HG03066 (cell line): ENCODE measurements at regions not wholly inside any gene's neighbourhood (a gene's known extent, or its start where the extent isn't known, plus 50 kb on each side); places are given as distances from the start of the nearest gene placed in this dataset.

ENCODE experiments used
- ATAC-seq: cut with Tn5 transposase; IDR thresholded peaks from one replicate; pipeline ENCODE4 v1.9.1; 2021; ENCODE audit warnings: low read depth; ENCODE audit not compliant: unreplicated experiment

DNA sequence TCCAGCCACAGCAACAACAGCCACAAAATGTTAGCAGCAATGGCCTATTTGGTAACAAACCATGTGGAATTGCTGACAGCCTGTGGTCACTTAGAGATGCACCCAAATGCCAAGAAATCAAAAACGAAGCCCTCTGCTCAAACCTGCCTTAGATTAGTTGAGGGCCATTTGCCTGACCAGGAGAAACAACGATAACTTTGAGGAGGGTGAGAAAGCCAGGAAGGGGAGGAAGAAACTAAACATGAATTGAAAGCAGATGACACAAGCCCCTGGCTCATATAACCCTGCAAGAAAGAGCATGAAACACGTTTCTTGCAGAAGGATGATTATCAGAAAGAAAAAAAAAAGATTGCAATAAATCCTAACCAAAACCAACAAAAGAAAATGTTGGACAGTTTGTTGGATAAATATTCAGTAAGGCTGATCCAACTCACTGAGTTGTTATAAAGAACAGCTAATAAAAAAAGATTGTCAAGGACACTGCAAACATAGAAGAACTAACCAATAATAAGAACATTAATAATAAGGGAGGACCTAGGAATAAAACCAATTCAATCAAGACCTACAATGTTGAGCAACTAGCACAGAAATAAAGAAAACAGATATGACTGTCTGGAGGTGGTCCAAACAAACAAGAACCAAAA is 140.5 kb upstream of the SLC30A5 start:
- ATAC-seq, result no peak

DNA sequence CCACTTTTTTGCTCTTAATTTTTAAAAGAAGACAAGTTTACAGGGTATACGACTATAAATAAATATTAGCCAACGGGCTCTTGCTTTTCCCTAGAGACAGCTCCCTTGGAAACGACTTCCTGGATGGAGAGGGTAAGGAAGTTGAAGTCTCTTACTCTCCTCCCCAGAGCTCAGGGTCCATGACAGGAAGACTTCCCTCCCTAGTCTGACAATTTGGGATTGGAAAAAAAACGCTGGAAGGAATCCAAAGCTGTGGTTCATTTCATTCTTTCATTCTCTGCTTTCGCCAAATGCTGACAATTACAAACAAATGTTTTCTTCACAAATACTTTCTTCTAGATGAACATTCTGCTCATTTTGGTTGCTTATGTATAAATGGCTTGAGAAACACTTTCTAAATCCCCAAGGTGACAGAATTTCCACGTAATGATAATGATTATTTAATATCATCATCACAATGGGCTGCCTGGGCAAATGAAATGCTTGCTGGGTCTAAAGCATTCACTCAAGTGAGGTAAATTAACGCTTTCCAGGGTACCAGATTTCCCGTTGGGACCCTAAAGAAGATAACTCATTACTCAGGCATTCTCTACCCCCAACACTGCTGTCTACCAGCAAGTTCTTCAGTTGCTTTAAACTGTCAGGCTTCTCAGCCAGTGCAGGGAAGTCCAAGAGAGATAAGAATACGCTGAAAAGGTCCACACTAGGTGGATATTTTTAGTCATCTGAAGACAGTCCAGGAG is 139.8 kb upstream of the SLC30A5 start:
- ATAC-seq, result no peak

DNA sequence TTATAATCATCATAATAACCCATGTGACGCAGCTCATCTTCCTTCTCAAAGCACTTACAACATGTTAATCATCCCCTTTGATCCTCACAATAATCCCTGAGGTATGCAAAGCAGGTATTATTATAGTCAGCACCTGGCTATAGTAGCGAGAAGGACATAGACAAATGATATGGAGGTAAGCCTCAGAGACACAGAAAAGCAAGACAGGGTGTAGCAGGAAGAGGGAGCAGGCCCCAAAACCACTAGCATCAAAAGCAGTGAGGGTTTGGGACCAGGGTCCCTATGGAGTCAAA is 139.2 kb upstream of the SLC30A5 start:
- ATAC-seq, result no peak

DNA sequence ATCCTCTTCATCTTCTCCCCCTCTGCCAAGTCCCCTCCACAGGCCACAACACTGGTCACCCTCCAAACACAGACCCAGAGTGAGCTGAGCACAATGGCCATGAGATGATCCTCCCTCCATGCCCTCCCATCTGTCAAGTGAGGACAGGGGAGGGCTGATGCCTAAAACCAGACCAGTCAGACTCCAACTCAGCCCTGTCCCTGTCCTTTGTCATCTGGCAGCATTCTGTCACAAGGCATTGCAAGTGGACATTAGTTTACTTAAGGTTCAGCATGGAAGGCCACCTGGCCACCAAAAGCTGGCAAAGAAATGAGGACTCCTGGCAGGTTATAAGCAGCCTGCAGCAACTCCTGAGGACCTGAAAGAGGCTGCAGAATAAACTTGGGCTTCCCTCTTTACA is 136.2 kb upstream of the SLC30A5 start:
- no peak for ATAC-seq

DNA sequence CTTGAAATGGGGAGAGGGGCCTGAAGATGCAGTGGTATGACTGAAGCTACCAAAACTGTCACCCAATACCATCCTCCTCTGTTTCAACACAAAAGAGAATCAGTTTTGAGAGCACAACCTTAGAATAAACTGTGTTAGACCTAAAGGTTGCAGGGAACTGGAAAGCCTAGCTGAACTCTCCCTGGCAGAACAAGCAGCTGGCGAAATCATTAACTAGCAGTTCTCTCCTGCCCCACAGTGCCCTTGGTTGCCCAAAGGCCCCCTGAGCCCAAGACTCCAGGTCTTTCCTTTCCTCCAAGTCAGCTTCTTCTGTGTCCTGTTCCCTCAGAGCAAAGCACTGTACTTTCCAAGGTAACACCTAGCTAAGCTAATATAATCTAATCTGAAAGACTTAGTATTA is 135.4 kb upstream of the SLC30A5 start:
- ATAC-seq, result no peak

DNA sequence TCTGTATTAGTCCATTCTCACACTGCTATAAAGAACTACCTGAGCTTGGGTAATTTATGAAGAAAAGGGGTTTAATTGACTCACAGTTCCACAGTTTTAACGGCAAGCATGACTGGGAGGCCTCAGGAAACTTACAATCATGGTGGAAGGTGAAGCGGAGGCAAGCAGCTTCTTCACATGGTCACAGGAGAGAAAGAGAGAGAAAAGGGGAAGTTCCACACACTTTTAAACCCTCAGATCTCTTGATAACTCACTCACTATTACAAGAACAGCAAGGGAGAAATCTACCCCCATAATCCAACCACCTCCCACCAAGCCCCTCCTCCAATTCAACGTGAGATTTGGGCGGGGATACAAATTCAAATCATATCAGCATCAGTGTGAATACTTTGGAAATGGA is 133.4 kb upstream of the SLC30A5 start:
- no peak for ATAC-seq

DNA sequence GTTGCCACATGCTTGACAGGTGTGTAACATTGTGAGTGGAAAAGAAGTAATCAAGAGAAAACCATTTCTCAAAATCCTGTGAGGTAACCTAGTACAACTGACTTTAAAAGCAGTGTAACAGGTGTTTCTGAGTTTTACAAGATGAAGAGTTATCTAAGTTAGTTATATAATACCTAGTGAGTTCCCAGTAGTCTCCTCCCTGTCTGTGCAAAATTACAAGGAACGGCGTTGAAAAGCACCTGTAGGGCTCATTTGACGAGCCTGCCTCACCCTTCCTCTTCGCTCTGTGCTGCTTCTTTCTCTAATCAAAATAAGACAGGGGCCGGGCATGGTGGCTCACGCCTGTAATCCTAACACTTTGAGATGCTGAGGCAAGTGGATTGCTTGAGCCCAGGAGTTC is 132.9 kb upstream of the SLC30A5 start:
- ATAC-seq, result no peak

DNA sequence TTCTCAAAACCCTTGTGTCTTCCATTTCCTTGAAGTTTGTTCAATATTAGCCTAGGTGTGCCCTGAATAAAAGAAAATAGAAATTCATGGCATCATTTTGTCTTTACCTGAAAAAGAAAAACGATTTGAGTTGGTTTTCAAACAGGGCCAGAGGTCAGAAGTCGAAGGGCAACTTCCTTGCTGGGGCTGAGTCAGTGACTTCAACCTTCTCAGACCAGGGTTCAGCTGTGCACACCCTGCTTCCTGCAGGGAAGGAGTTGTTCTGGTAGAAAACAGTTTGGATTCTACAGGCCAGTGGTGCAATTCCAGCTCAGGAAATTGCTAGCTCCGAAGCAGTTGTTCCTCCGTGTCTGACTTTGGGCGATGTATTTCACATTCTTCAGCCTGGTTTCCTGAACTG is 132.1 kb upstream of the SLC30A5 start:
- no peak for ATAC-seq

DNA sequence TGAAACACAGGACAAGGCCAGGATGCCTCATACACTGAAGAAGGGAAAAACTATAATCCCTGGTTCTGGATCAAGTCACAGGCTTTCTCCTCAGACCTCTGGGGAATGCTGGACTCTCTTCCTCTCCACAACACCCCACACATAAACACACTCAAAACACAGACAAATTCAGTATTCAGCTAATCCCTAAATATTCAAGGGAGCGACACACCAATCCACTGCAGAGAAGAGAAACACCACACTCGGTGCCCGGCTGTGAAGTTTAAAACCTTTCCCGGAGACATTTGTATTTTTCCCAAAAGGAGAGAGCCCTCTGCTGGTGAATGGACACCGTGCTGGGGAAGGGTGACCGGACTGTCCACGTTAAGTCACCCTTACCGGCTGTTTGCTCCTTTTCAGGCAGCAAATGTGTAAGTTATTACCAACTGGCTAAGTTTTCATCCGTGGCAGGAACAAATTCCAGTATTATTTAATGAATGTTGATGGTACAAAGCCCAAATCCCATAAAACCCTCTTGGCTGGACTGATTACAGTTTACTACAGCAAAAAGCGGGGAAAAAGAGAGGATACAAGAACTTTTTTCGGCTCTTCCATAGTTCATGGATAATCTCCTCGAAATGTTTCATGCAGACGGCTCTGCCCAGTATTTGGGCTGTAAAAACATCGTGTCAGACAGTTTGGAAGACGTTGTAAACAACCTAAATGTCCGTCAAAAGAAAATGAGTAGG is 130.9 kb upstream of the SLC30A5 start:
- ATAC-seq, result no peak

DNA sequence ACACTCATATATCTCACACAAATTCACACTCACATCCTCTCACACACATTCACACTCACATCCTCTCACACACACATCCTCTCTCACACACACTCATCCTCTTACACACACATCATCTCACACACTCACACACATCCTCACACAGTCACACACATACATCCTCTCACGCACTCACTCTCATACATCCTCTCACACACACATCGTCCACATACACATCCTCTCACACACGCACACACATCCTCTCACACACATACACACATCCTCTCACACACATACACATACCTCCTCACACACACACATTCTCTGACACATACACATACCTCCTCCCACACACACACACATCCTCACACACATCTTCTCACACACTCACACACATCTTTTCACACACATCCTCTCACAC is 129.1 kb upstream of the SLC30A5 start:
- no peak for ATAC-seq

DNA sequence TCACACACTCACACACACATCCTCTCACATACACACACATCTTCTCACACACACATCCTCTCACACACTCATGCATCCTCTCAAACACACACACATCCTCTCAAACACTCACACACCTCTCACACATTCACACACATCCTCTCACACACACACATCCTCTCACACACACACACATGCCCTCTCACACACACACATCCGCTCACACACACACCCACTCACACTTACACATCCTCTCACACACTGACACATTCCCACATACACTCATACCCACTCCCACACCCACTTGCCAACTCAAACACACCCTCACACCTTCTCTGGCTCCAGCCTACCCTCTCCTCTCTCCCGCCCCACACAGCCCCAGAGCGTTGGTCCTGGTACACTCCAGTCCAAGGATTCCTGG is 127.9 kb upstream of the SLC30A5 start:
- no peak for ATAC-seq

DNA sequence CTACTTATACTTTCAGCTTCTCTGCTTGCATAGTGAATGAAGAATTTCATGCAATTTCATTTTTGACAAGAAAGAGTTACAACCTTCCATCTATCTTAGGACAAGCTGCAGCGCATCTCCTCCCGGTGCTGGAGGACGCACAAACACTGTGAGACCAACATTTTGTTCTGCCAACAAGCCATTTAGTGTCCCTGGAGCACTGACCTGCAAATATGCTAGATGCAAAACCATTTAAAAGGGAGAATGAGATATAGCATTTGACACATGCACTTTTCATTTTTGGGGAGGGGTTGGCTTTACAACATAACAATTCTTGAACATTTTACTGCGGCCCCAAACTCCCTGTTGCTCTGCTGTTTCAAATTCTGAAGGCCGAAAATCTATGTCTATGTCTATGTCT is 127.2 kb upstream of the SLC30A5 start:
- no peak for ATAC-seq

DNA sequence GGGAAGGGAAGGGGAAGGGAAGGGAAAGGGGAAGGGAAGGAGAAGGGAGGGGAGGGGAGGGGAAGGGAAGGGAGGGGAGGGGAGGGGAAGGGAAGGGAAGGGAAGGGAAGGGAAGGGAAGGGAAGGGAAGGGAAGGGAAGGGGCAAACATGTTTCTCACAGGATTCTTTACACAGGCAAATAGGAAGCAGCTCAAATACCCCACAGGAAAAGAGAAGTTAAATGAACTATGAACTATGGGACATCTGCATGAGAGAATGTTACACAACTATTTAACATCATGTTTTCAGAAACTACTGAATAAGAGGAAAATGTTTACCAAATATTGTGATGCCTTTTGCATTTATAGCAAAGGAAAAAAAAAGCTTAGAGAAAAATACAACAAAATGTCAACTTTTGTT is 125.4 kb upstream of the SLC30A5 start:
- ATAC-seq, result no peak

DNA sequence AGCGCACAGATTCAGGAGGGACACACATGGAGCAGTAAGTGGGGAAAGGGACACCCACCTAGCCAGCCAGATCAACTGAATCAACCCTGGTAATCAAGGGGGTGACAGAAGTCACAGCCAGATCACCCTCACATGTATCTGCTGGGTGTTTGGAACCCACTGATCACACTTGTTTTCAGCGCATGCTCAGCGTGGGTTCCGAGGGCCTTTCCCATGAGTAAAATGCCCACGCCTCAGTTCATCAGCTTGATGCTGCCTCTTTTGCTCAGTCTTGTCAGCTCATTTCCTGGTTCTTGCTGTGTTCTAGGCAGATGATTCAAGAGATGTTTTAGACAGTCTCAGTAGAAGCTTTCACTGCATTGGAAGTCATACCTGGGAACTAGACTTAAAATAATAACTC is 123.2 kb upstream of the SLC30A5 start:
- no peak for ATAC-seq

DNA sequence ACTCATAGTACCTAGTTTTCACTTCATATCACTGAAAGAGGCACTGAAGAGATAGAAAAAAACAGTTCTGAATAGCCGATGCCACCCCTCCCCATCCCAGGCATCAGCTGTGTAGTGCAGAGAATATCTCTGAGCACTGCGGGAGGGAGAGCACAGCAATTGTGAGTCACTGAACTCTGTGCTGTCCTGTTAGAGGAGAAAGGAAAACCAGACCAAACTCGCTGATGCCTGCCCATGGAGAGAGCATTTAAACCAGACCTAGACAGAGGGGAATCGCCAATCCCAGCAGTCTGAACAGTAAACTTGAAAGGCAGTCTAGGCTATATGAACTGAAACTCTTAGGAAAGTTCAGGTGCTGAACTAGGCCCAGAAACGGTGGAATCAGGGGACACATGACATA is 120.1 kb upstream of the SLC30A5 start:
- ATAC-seq, result no peak

DNA sequence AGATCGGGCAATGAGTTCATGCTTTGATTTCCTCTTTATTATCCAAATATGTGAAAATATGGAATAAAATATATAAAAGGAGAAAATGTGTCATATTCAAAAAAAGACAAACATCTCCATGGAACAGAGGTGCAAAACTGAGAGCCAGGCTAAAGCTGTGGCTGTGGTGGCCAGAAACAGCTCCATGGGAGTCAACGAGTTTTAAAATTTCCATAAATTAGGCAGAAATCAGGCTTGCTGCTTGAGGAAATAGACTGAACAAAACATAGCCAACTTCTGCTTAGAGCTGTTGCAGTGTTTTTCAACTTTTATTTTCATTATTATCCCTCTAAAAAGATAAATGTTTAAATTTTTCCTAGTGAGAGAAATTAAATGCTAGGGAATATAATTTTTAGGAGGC is 110.8 kb upstream of the SLC30A5 start:
- no peak for ATAC-seq

DNA sequence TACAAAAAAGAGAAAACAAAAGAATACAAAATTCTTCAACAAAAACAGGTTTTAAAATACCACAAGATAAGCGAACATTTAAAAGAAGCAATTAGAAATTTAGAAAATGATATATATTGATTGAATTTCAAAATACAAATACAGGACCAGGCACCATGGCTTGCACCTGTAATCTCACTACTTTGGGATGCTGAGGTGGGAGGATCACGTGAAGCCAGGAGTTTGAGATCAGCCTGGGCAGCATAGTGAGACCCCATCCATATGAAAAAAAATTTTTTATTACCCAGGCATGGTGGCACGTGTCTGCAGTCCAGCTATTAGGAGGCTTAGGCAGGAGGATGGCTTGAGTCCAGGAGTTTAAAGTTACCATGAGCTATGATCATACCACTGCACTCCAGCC is 109.9 kb upstream of the SLC30A5 start:
- ATAC-seq, result no peak

DNA sequence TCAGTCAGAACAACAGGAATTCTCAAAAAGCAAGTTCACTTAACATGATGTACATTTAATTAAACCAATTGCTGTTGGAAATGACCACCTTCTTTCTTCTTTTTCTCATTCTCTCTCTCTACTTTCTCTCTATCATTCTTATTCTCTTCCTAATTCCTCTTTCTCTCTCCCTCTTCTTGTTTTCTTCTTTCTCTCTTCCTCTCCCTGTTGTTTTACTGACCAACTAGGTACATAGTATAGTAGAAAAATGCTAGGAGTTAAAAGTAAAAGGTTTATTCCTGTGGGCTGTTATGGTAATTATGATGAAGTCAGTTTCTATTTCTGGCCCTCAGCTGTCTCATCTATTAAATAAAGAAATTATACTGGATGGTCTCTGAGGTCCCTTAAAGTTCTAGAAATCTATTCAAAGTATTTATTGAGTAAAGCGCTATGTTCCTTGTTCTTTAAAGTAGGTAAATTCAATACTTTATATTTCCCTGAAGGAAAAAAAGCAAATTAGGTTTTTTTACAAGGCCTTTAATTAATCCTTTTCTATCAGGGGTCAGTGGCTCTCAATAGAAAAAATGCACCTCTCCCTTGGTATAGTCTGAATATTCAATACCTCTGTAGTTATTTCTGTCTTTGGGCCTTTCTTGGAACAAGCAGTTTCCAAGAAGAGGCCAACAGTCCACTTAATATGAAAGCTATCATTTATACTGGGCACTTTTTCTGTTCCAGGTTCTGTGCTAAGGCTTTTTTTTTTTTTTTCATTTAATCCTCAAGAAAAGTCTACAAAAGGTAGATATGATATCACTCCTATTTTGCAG is 102.3 kb upstream of the SLC30A5 start:
- no peak for ATAC-seq

DNA sequence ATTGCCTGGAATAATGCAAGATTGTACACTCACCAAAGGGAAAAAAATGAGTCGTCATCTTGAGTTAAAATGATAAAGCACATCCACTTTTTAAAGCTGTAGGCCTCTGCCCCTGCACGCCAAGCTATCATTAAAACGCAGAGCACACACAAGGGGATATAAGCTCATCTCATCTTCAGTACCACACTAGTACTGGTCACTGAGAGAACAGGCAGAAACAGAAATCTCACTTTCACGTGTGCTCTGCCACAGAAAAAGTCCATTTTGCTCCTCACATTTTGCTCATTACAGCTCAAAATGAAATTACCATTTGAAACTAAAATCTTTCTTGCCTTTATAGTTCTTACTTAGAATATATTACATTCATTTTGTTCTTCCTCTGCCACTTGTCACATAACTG is 99.2 kb upstream of the SLC30A5 start:
- no peak for ATAC-seq

DNA sequence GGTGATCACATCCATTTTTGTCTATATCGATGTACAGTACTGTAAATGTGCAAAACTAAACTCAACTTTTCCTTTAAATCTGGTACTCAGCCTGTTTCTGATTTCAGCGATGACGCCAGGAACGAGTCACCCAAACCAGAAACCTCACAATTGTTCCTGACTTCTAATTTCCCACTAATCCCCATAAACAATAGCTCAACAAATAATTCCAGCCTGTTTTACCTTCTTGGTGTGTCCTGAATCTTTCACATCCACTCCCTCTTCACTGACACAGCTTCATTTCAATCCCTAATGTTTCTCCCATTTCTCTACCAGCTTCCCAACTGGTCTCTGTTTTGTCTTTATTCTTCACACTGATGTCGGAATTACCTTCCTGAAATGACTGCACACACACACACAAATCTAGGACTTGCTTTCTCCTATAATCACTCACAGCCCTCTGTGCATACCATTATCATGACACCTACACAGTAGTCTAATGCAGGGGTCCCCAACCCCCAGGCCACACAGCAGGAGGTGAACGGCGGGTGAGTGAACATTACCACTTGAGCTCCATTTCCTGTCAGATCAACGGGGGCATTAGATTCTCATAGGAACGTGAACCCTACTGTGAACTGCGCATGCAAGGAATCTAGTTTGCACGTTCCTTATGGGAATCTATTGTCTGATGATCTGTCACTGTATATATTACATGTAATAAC is 97.8 kb upstream of the SLC30A5 start:
- ATAC-seq, result no peak

DNA sequence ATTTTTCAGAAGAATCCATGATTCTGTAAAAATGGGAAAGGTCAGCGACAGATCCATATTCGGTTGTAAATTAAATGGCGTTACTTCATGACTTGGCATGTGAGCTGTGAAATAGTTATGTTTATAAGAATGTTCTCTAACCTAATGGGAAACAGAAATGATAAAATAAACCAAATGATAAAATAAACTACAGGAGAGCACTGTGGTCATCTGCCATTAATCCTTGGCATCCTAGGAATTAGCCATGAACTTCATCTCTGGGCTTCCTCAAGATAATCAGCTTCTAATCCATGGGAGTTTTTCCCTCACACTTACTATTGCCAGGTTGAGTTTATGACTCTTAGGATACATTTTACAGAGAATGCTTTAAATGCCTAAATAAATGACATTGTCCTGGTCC is 94.6 kb upstream of the SLC30A5 start:
- ATAC-seq, result no peak
